ENCODE measurements at regions not wholly inside any gene's neighbourhood (a gene's known extent, or its start where the extent isn't known, plus 50 kb on each side); places are given as distances from the start of the nearest gene placed in this dataset.

- ChIA-PET CTCF (no interaction called here), POLR2A (no interaction called here)
- no peak for DNase-seq (ENCODE audit: extremely low spot score)
- TF ChIP-seq LEF1 (IDR thresholded peaks at IDR 0.05; ENCODE audit: borderline replicate concordance): no peak
- TF ChIP-seq SP1 (IDR thresholded peaks at IDR 0.05): no peak
- no peak for TF ChIP-seq HDGF (IDR thresholded peaks at IDR 0.05; ENCODE audit: borderline replicate concordance)
- TF ChIP-seq BHLHE40 (IDR thresholded peaks at IDR 0.05; ENCODE audit: borderline replicate concordance): no peak
- TF ChIP-seq TARDBP (IDR thresholded peaks at IDR 0.05): no peak
- no peak for TF ChIP-seq NFRKB (IDR thresholded peaks at IDR 0.05)
- no peak for TF ChIP-seq FOXA1 (IDR thresholded peaks at IDR 0.05)
- no peak for TF ChIP-seq SUZ12 (IDR thresholded peaks at IDR 0.05)
- no peak for TF ChIP-seq CTBP1 (IDR thresholded peaks at IDR 0.05; ENCODE audit: borderline replicate concordance)
- no peak for TF ChIP-seq FOXK2 (IDR thresholded peaks at IDR 0.05)
- no peak for TF ChIP-seq FOXM1 (IDR thresholded peaks at IDR 0.05; ENCODE audit: borderline replicate concordance)
- no peak for TF ChIP-seq L3MBTL2 (conservative IDR thresholded peaks at IDR 0.05)
- no peak for TF ChIP-seq PKNOX1 (IDR thresholded peaks at IDR 0.05)
- no peak for TF ChIP-seq ARNT (IDR thresholded peaks at IDR 0.05)
- TF ChIP-seq ZNF384 (IDR thresholded peaks at IDR 0.05): no peak
- no peak for TF ChIP-seq ELF4 (IDR thresholded peaks at IDR 0.05)
Observed at GRCh38 chr4:28787947-28788346, 1927.3 kb downstream of the STIM2 start.

- no peak for DNase-seq (ENCODE audit: extremely low spot score)
- TF ChIP-seq SP1 (IDR thresholded peaks at IDR 0.05) (no peak), NFRKB (IDR thresholded peaks at IDR 0.05) (no peak), HDGF (IDR thresholded peaks at IDR 0.05; ENCODE audit: borderline replicate concordance) (no peak), SUZ12 (IDR thresholded peaks at IDR 0.05) (no peak), PKNOX1 (IDR thresholded peaks at IDR 0.05) (no peak), TARDBP (IDR thresholded peaks at IDR 0.05) (no peak), ARNT (IDR thresholded peaks at IDR 0.05) (no peak), FOXK2 (IDR thresholded peaks at IDR 0.05) (no peak), LEF1 (IDR thresholded peaks at IDR 0.05; ENCODE audit: borderline replicate concordance) (no peak), ELF4 (IDR thresholded peaks at IDR 0.05) (no peak), BHLHE40 (IDR thresholded peaks at IDR 0.05; ENCODE audit: borderline replicate concordance) (no peak), FOXA1 (IDR thresholded peaks at IDR 0.05) (no peak), ZNF384 (IDR thresholded peaks at IDR 0.05) (no peak)
- POLR2A ChIA-PET: no interaction called here
- CTCF ChIA-PET: no interaction called here
Observed at GRCh38 chr4:28788929-28789490, 1928.4 kb downstream of the STIM2 start.

GRCh38 chr4:28792917-28793597 is 1927.1 kb upstream of the PCDH7 start:
- no peak for TF ChIP-seq FOXM1 (IDR thresholded peaks at IDR 0.05; ENCODE audit: borderline replicate concordance)
- TF ChIP-seq NFRKB (IDR thresholded peaks at IDR 0.05): no peak
- TF ChIP-seq BHLHE40 (IDR thresholded peaks at IDR 0.05; ENCODE audit: borderline replicate concordance): no peak
- no peak for TF ChIP-seq SUZ12 (IDR thresholded peaks at IDR 0.05)
- no peak for TF ChIP-seq HDGF (IDR thresholded peaks at IDR 0.05; ENCODE audit: borderline replicate concordance)
- no peak for TF ChIP-seq LEF1 (IDR thresholded peaks at IDR 0.05; ENCODE audit: borderline replicate concordance)
- no peak for TF ChIP-seq SP1 (IDR thresholded peaks at IDR 0.05)
- TF ChIP-seq ELF4 (IDR thresholded peaks at IDR 0.05): no peak
- no peak for TF ChIP-seq FOXA1 (IDR thresholded peaks at IDR 0.05)
- no peak for TF ChIP-seq CTBP1 (IDR thresholded peaks at IDR 0.05; ENCODE audit: borderline replicate concordance)
- TF ChIP-seq PKNOX1 (IDR thresholded peaks at IDR 0.05): no peak
- no peak for TF ChIP-seq FOXK2 (IDR thresholded peaks at IDR 0.05)
- no peak for TF ChIP-seq L3MBTL2 (conservative IDR thresholded peaks at IDR 0.05)
- no peak for TF ChIP-seq ZNF384 (IDR thresholded peaks at IDR 0.05)
- no peak for TF ChIP-seq ARNT (IDR thresholded peaks at IDR 0.05)
- no peak for TF ChIP-seq TARDBP (IDR thresholded peaks at IDR 0.05)
- no peak for DNase-seq (ENCODE audit: extremely low spot score)
- ChIA-PET CTCF (no interaction called here), POLR2A (no interaction called here)

GRCh38 chr4:28799696-28800095 is 1920.5 kb upstream of the PCDH7 start:
- ChIA-PET POLR2A (no interaction called here), CTCF (no interaction called here)
- TF ChIP-seq TARDBP (IDR thresholded peaks at IDR 0.05) (no peak), FOXK2 (IDR thresholded peaks at IDR 0.05) (no peak), FOXM1 (IDR thresholded peaks at IDR 0.05; ENCODE audit: borderline replicate concordance) (no peak), CTBP1 (IDR thresholded peaks at IDR 0.05; ENCODE audit: borderline replicate concordance) (no peak), FOXA1 (IDR thresholded peaks at IDR 0.05) (no peak), SUZ12 (IDR thresholded peaks at IDR 0.05) (no peak), NFRKB (IDR thresholded peaks at IDR 0.05) (no peak), HDGF (IDR thresholded peaks at IDR 0.05; ENCODE audit: borderline replicate concordance) (no peak), ELF4 (IDR thresholded peaks at IDR 0.05) (no peak), L3MBTL2 (conservative IDR thresholded peaks at IDR 0.05) (no peak), SP1 (IDR thresholded peaks at IDR 0.05) (no peak), BHLHE40 (IDR thresholded peaks at IDR 0.05; ENCODE audit: borderline replicate concordance) (no peak), ARNT (IDR thresholded peaks at IDR 0.05) (no peak), LEF1 (IDR thresholded peaks at IDR 0.05; ENCODE audit: borderline replicate concordance) (no peak), PKNOX1 (IDR thresholded peaks at IDR 0.05) (no peak), ZNF384 (IDR thresholded peaks at IDR 0.05) (no peak)
- DNase-seq (ENCODE audit: extremely low spot score): no peak

GRCh38 chr4:28811025-28811424 is 1909.1 kb upstream of the PCDH7 start:
- TF ChIP-seq ZNF384 (IDR thresholded peaks at IDR 0.05) (no peak), ELF4 (IDR thresholded peaks at IDR 0.05) (no peak), TARDBP (IDR thresholded peaks at IDR 0.05) (no peak), ARNT (IDR thresholded peaks at IDR 0.05) (no peak), FOXK2 (IDR thresholded peaks at IDR 0.05) (no peak), BHLHE40 (IDR thresholded peaks at IDR 0.05; ENCODE audit: borderline replicate concordance) (no peak), CTBP1 (IDR thresholded peaks at IDR 0.05; ENCODE audit: borderline replicate concordance) (no peak), PKNOX1 (IDR thresholded peaks at IDR 0.05) (no peak), LEF1 (IDR thresholded peaks at IDR 0.05; ENCODE audit: borderline replicate concordance) (no peak), FOXA1 (IDR thresholded peaks at IDR 0.05) (no peak), HDGF (IDR thresholded peaks at IDR 0.05; ENCODE audit: borderline replicate concordance) (no peak), SP1 (IDR thresholded peaks at IDR 0.05) (no peak), L3MBTL2 (conservative IDR thresholded peaks at IDR 0.05) (no peak), NFRKB (IDR thresholded peaks at IDR 0.05) (no peak), FOXM1 (IDR thresholded peaks at IDR 0.05; ENCODE audit: borderline replicate concordance) (no peak), SUZ12 (IDR thresholded peaks at IDR 0.05) (no peak)
- no peak for DNase-seq (ENCODE audit: extremely low spot score)
- CTCF ChIA-PET: no interaction called here
- POLR2A ChIA-PET: no interaction called here

All from HEK293T (cell line).